ENCODE measurements at regions not wholly inside any gene's neighbourhood (a gene's known extent, or its start where the extent isn't known, plus 50 kb on each side); places are given as distances from the start of the nearest gene placed in this dataset.

DNA sequence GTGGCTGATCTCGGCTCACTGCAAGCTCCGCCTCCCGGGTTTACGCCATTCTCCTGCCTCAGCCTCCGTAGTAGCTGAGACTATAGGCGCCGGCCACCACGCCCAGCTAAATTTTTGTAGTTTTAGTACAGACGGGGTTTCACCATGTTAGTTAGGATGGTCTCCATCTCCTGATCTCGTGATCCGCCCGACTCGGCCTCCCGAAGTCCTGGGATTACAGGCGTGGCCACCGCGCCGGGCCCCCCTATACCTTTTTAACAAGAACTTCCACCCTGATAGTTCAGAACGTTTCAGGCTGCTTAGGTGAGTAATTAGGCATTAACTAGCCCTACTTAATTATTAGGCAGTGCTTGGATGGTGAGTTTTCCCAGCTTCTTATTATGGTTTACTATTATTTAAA is 552.5 kb downstream of the BCKDHB start:
- peaks cover 2% of the 10 kb centered on the region for H3K9me3 Mint-ChIP-seq
- ChIA-PET CTCF (no interaction called here), POLR2A (no interaction called here)
- H3K36me3 Mint-ChIP-seq (ENCODE audit: low read depth) = no peaks in the 10 kb centered on the region
- no peaks in the 10 kb centered on the region for H3K27me3 Mint-ChIP-seq
- no peaks in the 10 kb centered on the region for H3K4me1 Mint-ChIP-seq
- H3K27ac Mint-ChIP-seq = no peak overlapping the region
- DNase-seq = no peak
- H3K4me3 Mint-ChIP-seq = no peak overlapping the region

DNA sequence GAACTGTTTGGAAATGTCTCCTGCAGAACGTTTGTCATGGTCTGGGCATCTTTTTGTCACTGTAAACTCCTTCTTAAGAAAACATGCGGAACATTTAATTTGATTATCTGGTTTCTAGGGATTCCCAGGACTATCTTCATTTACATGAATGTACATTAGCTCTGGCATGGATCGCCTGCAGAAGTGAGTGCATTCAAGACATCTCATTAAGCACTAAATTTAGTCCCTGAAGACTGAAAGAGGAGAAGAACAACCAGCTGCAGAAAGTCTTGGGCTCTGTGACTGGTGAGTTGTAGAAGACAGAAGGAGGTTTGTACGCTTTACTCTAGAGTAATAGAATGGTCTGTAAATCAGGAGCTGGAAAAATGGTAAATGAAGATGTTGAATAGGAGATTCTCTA is 540.7 kb downstream of the BCKDHB start:
- CTCF ChIA-PET = no interaction called here
- H3K4me1 Mint-ChIP-seq = no peaks in the 10 kb centered on the region
- H3K36me3 Mint-ChIP-seq (ENCODE audit: low read depth) = no peaks in the 10 kb centered on the region
- H3K9me3 Mint-ChIP-seq = peaks cover 6% of the 10 kb centered on the region
- POLR2A ChIA-PET = no interaction called here
- H3K27me3 Mint-ChIP-seq = no peaks in the 10 kb centered on the region
- H3K27ac Mint-ChIP-seq = no peak overlapping the region
- no peak overlapping the region for H3K4me3 Mint-ChIP-seq
- no peak for DNase-seq

DNA sequence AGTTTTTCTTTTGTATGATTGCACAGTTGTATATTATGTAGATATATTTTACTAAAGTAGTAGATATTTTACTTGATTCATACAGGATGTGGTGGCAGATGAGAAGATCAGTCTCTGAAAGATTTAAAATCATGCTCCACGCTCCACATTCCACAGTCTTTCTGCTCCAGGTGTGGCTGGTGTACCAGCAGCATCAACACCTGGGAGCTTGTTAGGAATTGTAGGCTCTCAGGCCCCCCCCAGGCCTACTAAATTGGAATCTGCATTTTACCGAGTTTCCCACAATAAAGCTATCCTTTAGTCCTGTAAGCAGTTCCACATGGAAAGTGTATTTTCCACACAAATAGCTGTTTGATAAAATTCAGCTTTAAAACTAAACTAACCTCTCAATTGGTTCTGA is 537.4 kb downstream of the BCKDHB start:
- Mint-ChIP-seq H3K27me3 (no peaks in the 10 kb centered on the region), H3K9me3 (no peaks in the 10 kb centered on the region)
- POLR2A ChIA-PET = no interaction called here

DNA sequence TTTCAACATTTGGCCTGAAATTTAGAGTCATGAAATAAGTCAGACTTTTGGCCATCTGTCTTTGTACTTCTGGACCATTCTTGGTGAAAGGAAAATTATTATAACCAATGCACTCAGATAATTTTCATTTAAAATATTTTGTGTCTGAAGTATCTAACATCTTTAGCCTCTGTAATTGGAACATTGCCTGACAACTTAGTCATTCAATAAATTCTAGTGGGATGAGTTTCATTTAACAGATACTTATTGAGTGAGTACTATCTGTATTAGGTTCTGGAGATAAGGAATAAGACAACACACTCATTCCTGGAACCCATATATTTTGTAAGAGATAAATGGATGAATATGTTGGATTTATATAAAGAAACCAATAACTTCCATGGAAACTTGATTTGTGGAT is 536.0 kb downstream of the BCKDHB start:
- ChIA-PET POLR2A (no interaction called here), CTCF (no interaction called here)
- Mint-ChIP-seq H3K27me3 (no peaks in the 10 kb centered on the region), H3K36me3 (ENCODE audit: low read depth) (no peaks in the 10 kb centered on the region), H3K4me1 (no peaks in the 10 kb centered on the region), H3K27ac (no peak overlapping the region), H3K4me3 (no peak overlapping the region), H3K9me3 (no peaks in the 10 kb centered on the region)
- DNase-seq = no peak

More for the DNA sequence above, 537.4 kb downstream of the BCKDHB start:
- CTCF ChIA-PET = interaction anchor here (0.7 kb wide), 1 partner anchor 23 kb away, joined by 4 read pairs; no protein-coding TSS in a partner anchor
- no peak overlapping the region for H3K4me3 Mint-ChIP-seq
- DNase-seq = no peak
- no peaks in the 10 kb centered on the region for H3K36me3 Mint-ChIP-seq (ENCODE audit: low read depth)
- no peak overlapping the region for H3K27ac Mint-ChIP-seq
- H3K4me1 Mint-ChIP-seq = no peaks in the 10 kb centered on the region

DNA sequence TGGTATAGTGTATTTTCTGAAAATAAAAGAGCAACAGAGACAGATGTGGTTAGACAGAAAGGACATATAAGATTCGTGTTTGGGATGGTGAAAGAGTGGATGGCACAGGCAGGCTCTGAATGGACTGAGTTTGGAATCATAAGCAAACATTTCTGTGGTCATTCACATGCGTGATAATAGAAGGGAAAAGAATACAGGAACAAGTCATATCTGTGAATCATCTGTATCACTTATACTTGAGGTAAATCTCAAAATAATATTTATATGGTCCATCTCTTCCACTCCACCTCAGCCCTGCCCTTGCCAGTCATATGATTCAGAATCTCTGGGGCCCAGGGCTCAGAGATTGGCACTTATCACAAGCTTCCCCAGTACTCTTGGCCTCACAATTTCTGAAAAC is 535.1 kb downstream of the BCKDHB start:
- Mint-ChIP-seq H3K4me1 (no peaks in the 10 kb centered on the region), H3K27me3 (no peaks in the 10 kb centered on the region), H3K9me3 (no peaks in the 10 kb centered on the region), H3K36me3 (ENCODE audit: low read depth) (no peaks in the 10 kb centered on the region), H3K4me3 (no peak overlapping the region), H3K27ac (no peak overlapping the region)
- ChIA-PET CTCF (no interaction called here), POLR2A (no interaction called here)
- no peak for DNase-seq

DNA sequence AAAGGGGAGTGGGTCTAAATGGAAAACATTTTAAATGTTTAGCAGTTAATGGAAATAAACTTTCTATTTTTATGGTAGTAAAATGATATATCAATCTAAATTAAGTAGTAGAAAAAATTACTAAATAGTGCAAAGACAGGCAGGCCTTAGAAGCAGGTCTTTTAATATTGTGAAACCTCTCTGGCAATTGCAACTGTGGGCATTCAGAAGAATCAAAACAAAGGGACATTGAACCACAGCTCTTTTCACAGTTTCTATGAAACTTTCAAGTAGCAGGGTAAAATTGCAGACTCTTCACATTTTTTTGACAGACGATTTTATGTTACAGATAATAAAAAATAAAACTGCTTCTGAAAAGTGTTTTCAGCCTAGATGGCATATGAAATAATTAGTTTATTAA is 533.7 kb downstream of the BCKDHB start:
- Mint-ChIP-seq H3K27me3 (no peaks in the 10 kb centered on the region), H3K27ac (no peak overlapping the region), H3K4me3 (no peak overlapping the region), H3K36me3 (ENCODE audit: low read depth) (no peaks in the 10 kb centered on the region), H3K9me3 (no peaks in the 10 kb centered on the region), H3K4me1 (no peaks in the 10 kb centered on the region)
- ChIA-PET CTCF (no interaction called here), POLR2A (no interaction called here)
- no peak for DNase-seq

DNA sequence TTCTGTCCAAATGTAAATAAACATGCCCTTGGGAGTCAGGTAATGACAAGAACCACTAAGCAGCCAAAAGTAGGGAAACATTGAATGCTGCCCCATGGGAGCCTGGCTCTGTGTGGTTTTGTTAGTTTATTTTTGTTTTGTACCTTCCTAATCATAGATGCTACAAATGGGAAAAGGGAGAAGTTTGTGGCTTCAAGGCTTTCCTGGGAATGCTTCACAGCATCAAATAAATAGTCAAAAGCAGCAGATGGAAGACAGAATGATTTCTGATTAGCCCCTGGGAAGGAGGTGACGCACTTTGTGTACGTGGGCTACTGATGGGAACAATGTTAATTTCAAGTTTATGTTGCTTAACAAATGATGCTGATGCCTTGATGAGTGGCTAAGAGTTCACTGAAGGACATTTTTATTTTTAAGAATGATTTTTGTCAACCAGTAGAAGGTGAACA is 532.7 kb downstream of the BCKDHB start:
- POLR2A ChIA-PET = no interaction called here

DNA sequence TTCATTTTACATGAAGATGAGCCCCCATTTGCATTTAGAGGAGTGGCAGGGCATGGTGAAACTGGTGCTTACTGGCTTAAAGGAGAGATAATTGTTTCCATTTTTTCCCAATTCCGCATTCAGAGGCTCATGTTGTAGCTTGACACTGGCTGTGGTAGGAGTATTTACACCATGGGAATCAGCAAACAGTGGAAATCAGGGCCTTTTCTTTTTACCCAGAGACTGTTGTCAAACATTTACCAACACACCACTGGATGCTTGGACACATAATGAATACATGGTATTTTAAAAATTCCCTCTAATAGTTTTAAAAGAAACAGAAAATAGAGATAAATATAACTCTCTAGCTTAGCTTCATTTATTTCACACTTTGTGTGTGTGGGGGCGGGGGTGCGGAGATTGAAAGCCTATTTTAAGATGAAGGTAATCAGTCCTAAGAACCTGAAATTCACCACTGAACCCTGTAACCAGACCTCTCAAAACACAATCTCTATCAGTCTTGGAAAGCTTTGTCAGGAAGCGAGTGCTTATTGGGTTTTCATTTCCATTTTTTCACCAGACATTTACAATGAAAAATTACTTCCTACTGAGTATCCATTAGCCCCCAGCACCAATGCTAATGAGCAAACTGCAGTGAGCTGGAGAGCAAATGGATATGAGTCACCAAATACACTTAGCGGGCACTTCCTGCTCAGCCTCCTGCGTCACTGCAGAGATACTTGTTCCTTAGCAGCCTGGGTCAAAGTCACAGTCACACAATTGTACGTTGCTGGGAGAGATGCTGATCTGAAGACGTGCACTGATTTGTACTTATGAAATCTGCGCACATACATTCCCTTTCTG is 532.0 kb downstream of the BCKDHB start:
- ChIA-PET CTCF (no interaction called here), POLR2A (no interaction called here)
- Mint-ChIP-seq H3K9me3 (no peaks in the 10 kb centered on the region), H3K36me3 (ENCODE audit: low read depth) (no peaks in the 10 kb centered on the region), H3K27ac (no peak overlapping the region), H3K4me3 (no peak overlapping the region), H3K4me1 (no peaks in the 10 kb centered on the region), H3K27me3 (no peaks in the 10 kb centered on the region)
- DNase-seq = no peak

More for the DNA sequence above, 532.7 kb downstream of the BCKDHB start:
- CTCF ChIA-PET = no interaction called here
- Mint-ChIP-seq H3K9me3 (no peaks in the 10 kb centered on the region), H3K27ac (no peak overlapping the region), H3K4me1 (no peaks in the 10 kb centered on the region), H3K27me3 (no peaks in the 10 kb centered on the region), H3K36me3 (ENCODE audit: low read depth) (no peaks in the 10 kb centered on the region), H3K4me3 (no peak overlapping the region)
- DNase-seq = no peak

DNA sequence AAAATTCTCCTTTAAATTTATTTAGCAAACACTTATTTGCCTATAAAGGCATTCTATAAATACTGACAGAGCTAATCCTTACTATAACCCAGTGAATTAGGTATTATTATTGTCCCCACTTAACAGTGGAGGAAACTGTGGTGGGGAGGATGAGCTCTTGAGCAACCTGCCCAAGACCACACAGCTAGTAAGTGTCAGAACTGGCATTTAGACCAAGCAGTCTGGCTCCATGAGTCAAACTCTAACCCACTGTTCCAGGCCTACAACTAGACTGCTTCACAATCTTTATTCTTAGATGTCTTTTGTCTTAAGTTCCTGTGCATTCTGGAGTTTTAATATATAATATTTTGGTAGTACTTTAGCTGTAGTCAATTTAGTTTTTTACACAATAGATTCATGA is 530.8 kb downstream of the BCKDHB start:
- no peaks in the 10 kb centered on the region for H3K9me3 Mint-ChIP-seq
- H3K27me3 Mint-ChIP-seq = no peaks in the 10 kb centered on the region
- ChIA-PET POLR2A (interaction anchor here (0.6 kb wide), 1 partner anchor 106 kb away, joined by 10 read pairs; no protein-coding TSS in a partner anchor), CTCF (interaction anchor here (1.2 kb wide), 1 partner anchor 44 kb away, joined by 3 read pairs; no protein-coding TSS in a partner anchor)
- no peaks in the 10 kb centered on the region for H3K36me3 Mint-ChIP-seq (ENCODE audit: low read depth)
- no peak overlapping the region for H3K4me3 Mint-ChIP-seq
- H3K27ac Mint-ChIP-seq = no peak overlapping the region
- H3K4me1 Mint-ChIP-seq = no peaks in the 10 kb centered on the region
- DNase-seq = no peak

DNA sequence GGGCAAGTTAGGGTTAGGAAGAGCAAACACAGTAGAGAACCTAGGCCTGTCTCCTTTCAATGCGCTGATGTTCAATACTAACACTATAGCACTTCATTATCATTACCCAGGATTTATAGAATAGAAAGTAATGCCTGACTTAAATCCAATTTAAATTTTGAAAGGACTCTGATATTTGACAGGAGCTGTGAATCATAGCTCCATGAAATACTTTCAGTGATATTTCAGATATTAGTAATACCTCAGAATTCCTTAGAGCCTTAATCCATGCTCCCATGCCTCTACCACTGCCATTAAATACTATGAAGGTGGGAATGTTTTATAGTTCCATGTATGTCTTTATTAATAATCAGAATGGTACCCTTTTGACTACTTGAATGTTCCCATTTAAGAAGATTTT is 530.2 kb downstream of the BCKDHB start:
- Mint-ChIP-seq H3K4me1 (no peaks in the 10 kb centered on the region), H3K9me3 (no peaks in the 10 kb centered on the region), H3K36me3 (ENCODE audit: low read depth) (no peaks in the 10 kb centered on the region), H3K27me3 (no peaks in the 10 kb centered on the region), H3K27ac (no peak overlapping the region), H3K4me3 (no peak overlapping the region)
- POLR2A ChIA-PET = interaction anchor here (0.6 kb wide), 1 partner anchor 106 kb away, joined by 10 read pairs; no protein-coding TSS in a partner anchor
- DNase-seq = no peak
- CTCF ChIA-PET = interaction anchor here (1.2 kb wide), 1 partner anchor 44 kb away, joined by 3 read pairs; no protein-coding TSS in a partner anchor

DNA sequence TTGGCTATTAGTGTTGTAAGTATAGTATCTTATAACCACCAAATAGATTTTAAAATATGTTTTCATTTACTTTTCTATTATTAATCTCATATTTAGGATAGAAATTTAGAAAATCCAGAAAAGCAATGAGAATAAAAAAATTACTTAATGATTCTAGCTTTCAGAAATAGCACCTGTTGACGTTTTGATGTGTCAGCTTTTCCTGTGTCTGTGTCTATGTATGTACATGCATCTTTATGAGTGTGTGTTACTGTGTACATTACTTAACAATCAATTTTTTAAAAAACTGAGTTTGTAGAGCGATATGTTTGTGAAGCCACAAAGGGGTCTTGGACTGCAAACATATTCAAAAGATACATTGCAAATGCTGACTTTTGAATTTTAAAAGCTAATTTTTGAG is 526.9 kb downstream of the BCKDHB start:
- no peak for DNase-seq
- H3K9me3 Mint-ChIP-seq = no peaks in the 10 kb centered on the region
- no peaks in the 10 kb centered on the region for H3K27me3 Mint-ChIP-seq
- no peak overlapping the region for H3K4me3 Mint-ChIP-seq
- H3K27ac Mint-ChIP-seq = no peak overlapping the region
- H3K36me3 Mint-ChIP-seq (ENCODE audit: low read depth) = no peaks in the 10 kb centered on the region
- ChIA-PET POLR2A (no interaction called here), CTCF (interaction anchor here (1.2 kb wide), 1 partner anchor 992 kb away, joined by 3 read pairs; no protein-coding TSS in a partner anchor)
- H3K4me1 Mint-ChIP-seq = no peaks in the 10 kb centered on the region

DNA sequence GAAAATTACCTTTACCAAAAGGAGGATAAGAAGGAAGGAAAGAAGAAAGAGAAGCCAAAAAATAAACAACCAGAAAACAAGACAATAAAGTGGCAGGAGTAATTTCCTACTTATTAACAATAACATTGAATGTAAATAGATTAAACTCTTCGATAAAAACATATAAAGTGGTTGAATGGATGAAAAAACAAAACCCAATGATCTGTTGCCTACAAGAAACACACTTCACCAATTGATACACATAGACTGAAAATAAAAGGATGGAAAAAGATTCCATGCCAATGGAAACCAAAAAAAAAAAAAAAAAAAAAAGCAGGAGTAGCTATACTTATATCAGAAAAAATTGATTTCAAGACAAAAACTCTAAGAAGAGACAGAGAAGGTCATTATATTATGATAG is 518.9 kb downstream of the BCKDHB start:
- no peaks in the 10 kb centered on the region for H3K36me3 Mint-ChIP-seq (ENCODE audit: low read depth)
- peaks cover 10% of the 10 kb centered on the region for H3K9me3 Mint-ChIP-seq
- no peaks in the 10 kb centered on the region for H3K4me1 Mint-ChIP-seq
- no peak for DNase-seq
- no peak overlapping the region for H3K27ac Mint-ChIP-seq
- ChIA-PET CTCF (no interaction called here), POLR2A (no interaction called here)
- no peaks in the 10 kb centered on the region for H3K27me3 Mint-ChIP-seq
- H3K4me3 Mint-ChIP-seq = no peak overlapping the region

DNA sequence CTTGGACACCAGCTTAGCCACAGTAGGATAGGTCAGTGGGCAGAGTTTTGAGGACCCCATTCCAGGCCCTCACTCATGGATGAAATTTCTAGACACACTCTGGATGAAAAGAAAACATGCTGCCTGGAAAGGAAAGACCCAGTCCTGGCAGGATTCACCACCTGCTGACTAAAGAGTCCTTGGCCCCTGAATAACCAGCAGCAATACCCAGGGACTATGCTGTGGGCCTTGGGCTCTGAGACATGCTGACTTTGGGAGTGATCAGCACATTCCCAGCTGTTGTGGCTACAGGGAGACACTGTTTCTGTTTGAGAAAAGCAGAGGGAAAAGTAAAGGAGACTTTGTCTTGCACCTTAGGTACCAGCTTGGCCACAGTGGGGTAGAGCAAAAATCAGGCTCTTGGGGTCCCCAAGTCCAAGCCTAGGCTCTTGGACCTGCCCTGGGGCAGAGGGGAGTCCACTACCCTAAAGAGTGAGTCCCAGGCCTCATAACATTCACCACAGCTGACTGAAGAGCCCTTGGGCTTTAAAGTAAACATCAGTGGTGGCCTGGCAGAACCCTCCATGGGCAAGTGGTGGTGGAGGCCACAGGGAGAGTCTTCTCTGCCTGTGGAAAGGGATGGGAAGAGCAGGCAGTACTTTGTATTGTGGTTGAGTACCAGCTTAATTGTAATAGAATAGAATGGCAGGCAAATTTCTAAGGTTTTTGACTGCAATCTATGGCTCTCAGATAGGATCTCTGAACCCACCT is 516.8 kb downstream of the BCKDHB start:
- Mint-ChIP-seq H3K27me3 (no peaks in the 10 kb centered on the region), H3K9me3 (peaks cover 11% of the 10 kb centered on the region), H3K27ac (no peak overlapping the region), H3K4me3 (no peak overlapping the region), H3K36me3 (ENCODE audit: low read depth) (no peaks in the 10 kb centered on the region), H3K4me1 (no peaks in the 10 kb centered on the region)
- ChIA-PET POLR2A (no interaction called here), CTCF (no interaction called here)
- no peak for DNase-seq
